H1 (cell line): ENCODE measurements at regions not wholly inside any gene's neighbourhood (a gene's known extent, or its start where the extent isn't known, plus 50 kb on each side); places are given as distances from the start of the nearest gene placed in this dataset.

Experiments used
- CHD1 ChIP-seq: IDR thresholded peaks from 2 replicates; pipeline ENCODE4 v1.6.1; 2012; ENCODE audit warnings: low read depth, low read length, improper control_type of control experiment
- GABPA ChIP-seq: IDR thresholded peaks from 2 replicates; pipeline ENCODE4 v1.6.1; 2011; ENCODE audit warnings: mild to moderate bottlenecking, low read length, moderate library complexity, borderline replicate concordance; ENCODE audit not compliant: insufficient read depth
- POLR2AphosphoS5 ChIP-seq: IDR thresholded peaks from 2 replicates; pipeline ENCODE4 v1.6.1; 2011; ENCODE audit warnings: low read depth, low read length
- SRF ChIP-seq: IDR thresholded peaks from 2 replicates; pipeline ENCODE4 v1.6.1; 2011; ENCODE audit warnings: mild to moderate bottlenecking, low read depth, low read length, moderate library complexity
- TF ChIP-seq, protein P1 (sequence below), 3 experiments: IDR thresholded peaks; 1 replicate in 2 of 3; 2 replicates in 1 of 3; pipeline versions ENCODE4 v1.5.1 to v1.6.1; 2011; ENCODE audit warnings: low read length in 3 of 3, mild to moderate bottlenecking in 3 of 3, inconsistent platforms in 2 of 3, low read depth in 1 of 3, moderate library complexity in 1 of 3; ENCODE audit not compliant: insufficient read depth in 1 of 3; ENCODE audit errors: control extremely low read depth in 1 of 3
- TF ChIP-seq, protein P2 (sequence below): IDR thresholded peaks from 2 replicates; pipeline ENCODE4 v1.6.1; 2012; ENCODE audit warnings: inconsistent platforms

DNA sequence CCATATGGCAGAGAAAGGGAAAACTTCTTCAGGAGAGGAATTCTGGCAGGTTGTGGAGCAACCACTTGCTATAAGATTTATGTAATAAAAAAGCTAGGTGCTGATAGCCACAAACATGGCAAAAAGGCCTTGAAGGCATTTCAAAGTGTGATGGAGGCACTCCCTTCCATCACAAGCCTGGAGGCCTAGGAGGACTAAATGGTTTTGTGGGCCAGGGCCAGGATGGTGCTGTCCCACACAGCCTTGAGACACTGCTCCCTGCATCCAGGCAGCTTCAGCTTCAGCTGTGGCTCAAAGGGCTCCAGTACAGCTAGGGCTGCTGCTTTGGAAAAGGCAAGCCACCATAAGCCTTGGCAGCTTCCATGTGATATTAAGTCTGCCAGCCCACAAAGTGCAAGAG, 632.8 kb downstream of the BRINP1 start:
- TF ChIP-seq SRF = no peak
- no peak for TF ChIP-seq GABPA
- TF ChIP-seq, protein P1, sequence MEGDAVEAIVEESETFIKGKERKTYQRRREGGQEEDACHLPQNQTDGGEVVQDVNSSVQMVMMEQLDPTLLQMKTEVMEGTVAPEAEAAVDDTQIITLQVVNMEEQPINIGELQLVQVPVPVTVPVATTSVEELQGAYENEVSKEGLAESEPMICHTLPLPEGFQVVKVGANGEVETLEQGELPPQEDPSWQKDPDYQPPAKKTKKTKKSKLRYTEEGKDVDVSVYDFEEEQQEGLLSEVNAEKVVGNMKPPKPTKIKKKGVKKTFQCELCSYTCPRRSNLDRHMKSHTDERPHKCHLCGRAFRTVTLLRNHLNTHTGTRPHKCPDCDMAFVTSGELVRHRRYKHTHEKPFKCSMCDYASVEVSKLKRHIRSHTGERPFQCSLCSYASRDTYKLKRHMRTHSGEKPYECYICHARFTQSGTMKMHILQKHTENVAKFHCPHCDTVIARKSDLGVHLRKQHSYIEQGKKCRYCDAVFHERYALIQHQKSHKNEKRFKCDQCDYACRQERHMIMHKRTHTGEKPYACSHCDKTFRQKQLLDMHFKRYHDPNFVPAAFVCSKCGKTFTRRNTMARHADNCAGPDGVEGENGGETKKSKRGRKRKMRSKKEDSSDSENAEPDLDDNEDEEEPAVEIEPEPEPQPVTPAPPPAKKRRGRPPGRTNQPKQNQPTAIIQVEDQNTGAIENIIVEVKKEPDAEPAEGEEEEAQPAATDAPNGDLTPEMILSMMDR (IDR thresholded peaks at IDR 0.05; ENCODE audit: control extremely low read depth in 1 of 3, insufficient read depth in 1 of 3, low read depth in 1 of 3, low read length in 3 of 3) = no peak
- TF ChIP-seq, protein P2, sequence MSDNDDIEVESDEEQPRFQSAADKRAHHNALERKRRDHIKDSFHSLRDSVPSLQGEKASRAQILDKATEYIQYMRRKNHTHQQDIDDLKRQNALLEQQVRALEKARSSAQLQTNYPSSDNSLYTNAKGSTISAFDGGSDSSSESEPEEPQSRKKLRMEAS = no peak
- no peak for TF ChIP-seq CHD1
- TF ChIP-seq POLR2AphosphoS5 = no peak
